ENCODE measurements at regions not wholly inside any gene's neighbourhood (a gene's known extent, or its start where the extent isn't known, plus 50 kb on each side); places are given as distances from the start of the nearest gene placed in this dataset.

- no peak for DNase-seq (ENCODE audit: low read depth)
Observed at GRCh38 chr13:89827552-89827951, 1519.9 kb upstream of the MIR17HG start.

- no peak for DNase-seq (ENCODE audit: low read depth)
Observed at GRCh38 chr13:89828506-89828905, 1519.0 kb upstream of the MIR17HG start.

- DNase-seq (ENCODE audit: low read depth): no peak
Observed at GRCh38 chr13:89831157-89831556, 1516.3 kb upstream of the MIR17HG start.

- no peak for DNase-seq (ENCODE audit: low read depth)
Observed at GRCh38 chr13:89832827-89833226, 1514.7 kb upstream of the MIR17HG start.

- no peak for DNase-seq (ENCODE audit: low read depth)
Observed at GRCh38 chr13:89843621-89844020, 1503.9 kb upstream of the MIR17HG start.

GRCh38 chr13:89845874-89846273 is 1501.6 kb upstream of the MIR17HG start:
- no peak for DNase-seq (ENCODE audit: low read depth)

GRCh38 chr13:89846926-89847585 is 1500.4 kb upstream of the MIR17HG start:
- no peak for DNase-seq (ENCODE audit: low read depth)

GRCh38 chr13:89852570-89852969 is 1494.9 kb upstream of the MIR17HG start:
- no peak for DNase-seq (ENCODE audit: low read depth)

GRCh38 chr13:89856512-89856911 is 1491.0 kb upstream of the MIR17HG start:
- DNase-seq (ENCODE audit: low read depth): no peak

GRCh38 chr13:89857502-89857901 is 1490.0 kb upstream of the MIR17HG start:
- no peak for DNase-seq (ENCODE audit: low read depth)

GRCh38 chr13:89862011-89862690 is 1485.3 kb upstream of the MIR17HG start:
- DNase-seq (ENCODE audit: low read depth): no peak

- DNase-seq (ENCODE audit: low read depth): peak; percentile 41
Observed at GRCh38 chr13:89862691-89863036, 1484.8 kb upstream of the MIR17HG start.

- no peak for DNase-seq (ENCODE audit: low read depth)
Observed at GRCh38 chr13:89865164-89866064, 1482.1 kb upstream of the MIR17HG start.

- no peak for DNase-seq (ENCODE audit: low read depth)
Observed at GRCh38 chr13:89869312-89869711, 1478.2 kb upstream of the MIR17HG start.

GRCh38 chr13:89878904-89879303 is 1468.6 kb upstream of the MIR17HG start:
- DNase-seq (ENCODE audit: low read depth): no peak

GRCh38 chr13:89880201-89880600 is 1467.3 kb upstream of the MIR17HG start:
- no peak for DNase-seq (ENCODE audit: low read depth)

- no peak for DNase-seq (ENCODE audit: low read depth)
Observed at GRCh38 chr13:89883893-89884448, 1463.5 kb upstream of the MIR17HG start.

GRCh38 chr13:89890806-89891205 is 1456.7 kb upstream of the MIR17HG start:
- no peak for DNase-seq (ENCODE audit: low read depth)

- DNase-seq (ENCODE audit: low read depth): no peak
Observed at GRCh38 chr13:89891416-89891815, 1456.1 kb upstream of the MIR17HG start.

GRCh38 chr13:89897681-89898080 is 1449.8 kb upstream of the MIR17HG start:
- no peak for DNase-seq (ENCODE audit: low read depth)

- DNase-seq (ENCODE audit: low read depth): no peak
Observed at GRCh38 chr13:89899302-89900103, 1448.0 kb upstream of the MIR17HG start.

Data from CMK (cell line).